ENCODE measurements at regions not wholly inside any gene's neighbourhood (a gene's known extent, or its start where the extent isn't known, plus 50 kb on each side); places are given as distances from the start of the nearest gene placed in this dataset.

GRCh38 chr11:95680169-95680929 is 109.2 kb downstream of the FAM76B start:
- Histone ChIP-seq H3K9me3 (no peaks in the 10 kb centered on the region), H3K36me3 (no peaks in the 10 kb centered on the region), H3K4me1 (peaks cover 0 to 5% of the 10 kb centered on the region in 2 donors), H3K27ac (peak overlapping the region in 1 of 2 donors; percentile 25), H3K27me3 (no peaks in the 10 kb centered on the region), H3K4me3 (no peak overlapping the region)
- TF ChIP-seq CTCF (IDR thresholded peaks at IDR 0.05) = no peak
- DNase-seq (ENCODE audit: low spot score) = no peak

- H3K36me3 ChIP-seq = no peaks in the 10 kb centered on the region
- H3K27me3 ChIP-seq = no peaks in the 10 kb centered on the region
- H3K4me1 ChIP-seq = peaks cover 0 to 10% of the 10 kb centered on the region in 2 donors
- DNase-seq (ENCODE audit: low spot score) = no peak
- H3K27ac ChIP-seq = no peak overlapping the region
- no peak overlapping the region for H3K4me3 ChIP-seq
- no peaks in the 10 kb centered on the region for H3K9me3 ChIP-seq
- no peak for TF ChIP-seq CTCF (IDR thresholded peaks at IDR 0.05)
These were observed 110.6 kb downstream of the FAM76B start for GRCh38 chr11:95678988-95679387.

- no peak for DNase-seq (ENCODE audit: low spot score)
- H3K9me3 ChIP-seq = no peaks in the 10 kb centered on the region
- TF ChIP-seq CTCF (IDR thresholded peaks at IDR 0.05) = no peak
- H3K4me3 ChIP-seq = no peak overlapping the region
- peaks cover 0 to 10% of the 10 kb centered on the region in 2 donors for H3K4me1 ChIP-seq
- no peaks in the 10 kb centered on the region for H3K27me3 ChIP-seq
- no peak overlapping the region for H3K27ac ChIP-seq
- H3K36me3 ChIP-seq = no peaks in the 10 kb centered on the region
These were observed 113.3 kb downstream of the FAM76B start for GRCh38 chr11:95676308-95676707.

- DNase-seq (ENCODE audit: low spot score) = no peak
- Histone ChIP-seq H3K27me3 (no peaks in the 10 kb centered on the region), H3K9me3 (no peaks in the 10 kb centered on the region), H3K36me3 (no peaks in the 10 kb centered on the region), H3K4me3 (no peak overlapping the region), H3K4me1 (peaks cover 0 to 10% of the 10 kb centered on the region in 2 donors), H3K27ac (peak overlapping the region in 1 of 2 donors; percentile 10)
- no peak for TF ChIP-seq CTCF (IDR thresholded peaks at IDR 0.05)
These were observed 114.0 kb downstream of the FAM76B start for GRCh38 chr11:95675585-95675984.

GRCh38 chr11:95674657-95675358 is 114.8 kb downstream of the FAM76B start:
- no peak overlapping the region for H3K4me3 ChIP-seq
- no peaks in the 10 kb centered on the region for H3K9me3 ChIP-seq
- H3K4me1 ChIP-seq = peaks cover 0 to 10% of the 10 kb centered on the region in 2 donors
- DNase-seq (ENCODE audit: low spot score) = no peak
- H3K36me3 ChIP-seq = no peaks in the 10 kb centered on the region
- H3K27me3 ChIP-seq = no peaks in the 10 kb centered on the region
- TF ChIP-seq CTCF (IDR thresholded peaks at IDR 0.05) = no peak
- H3K27ac ChIP-seq = peak overlapping the region in 1 of 2 donors; percentile 10
